ENCODE measurements at regions not wholly inside any gene's neighbourhood (a gene's known extent, or its start where the extent isn't known, plus 50 kb on each side); places are given as distances from the start of the nearest gene placed in this dataset.

- no peaks in the 10 kb centered on the region for H3K27me3 ChIP-seq
- H3K4me1 ChIP-seq = no peaks in the 10 kb centered on the region
- H3K27ac ChIP-seq = no peak overlapping the region
- no peak for TF ChIP-seq EP300 (IDR thresholded peaks at IDR 0.05)
- TF ChIP-seq POLR2AphosphoS5 (IDR thresholded peaks at IDR 0.05) = no peak
- TF ChIP-seq POLR2A (IDR thresholded peaks at IDR 0.05) = no peak
- TF ChIP-seq CTCF (IDR thresholded peaks at IDR 0.05) = no peak
- ATAC-seq (ENCODE audit: low FRiP score in 2 of 2) (no peak), DNase-seq (no peak)
- WGBS, 2 donors = 81 to 90% methylated on average over 3 of the region's 3 CpGs
- H3K36me3 ChIP-seq = no peaks in the 10 kb centered on the region
- no peak overlapping the region for H3K4me3 ChIP-seq
- no peaks in the 10 kb centered on the region for H3K9me3 ChIP-seq
These were observed 119.4 kb upstream of the CYLC2 start for GRCh38 chr9:102875687-102876086.

GRCh38 chr9:102867488-102867887, 127.6 kb upstream of the CYLC2 start:
- WGBS, 2 donors = 39 to 68% methylated on average over 1 of the region's 1 CpG
- no peak for ATAC-seq (ENCODE audit: low FRiP score in 2 of 2)

GRCh38 chr9:102862478-102862877, 132.7 kb upstream of the CYLC2 start:
- 74 to 79% methylated on average over 1 of the region's 1 CpG for WGBS, 2 donors
- TF ChIP-seq EP300 (IDR thresholded peaks at IDR 0.05) (no peak), POLR2A (IDR thresholded peaks at IDR 0.05) (no peak), POLR2AphosphoS5 (IDR thresholded peaks at IDR 0.05) (no peak)
- ATAC-seq (ENCODE audit: low FRiP score in 2 of 2) (no peak), DNase-seq (no peak)
- Histone ChIP-seq H3K9me3 (no peaks in the 10 kb centered on the region), H3K4me3 (no peak overlapping the region), H3K4me1 (no peaks in the 10 kb centered on the region), H3K27me3 (no peaks in the 10 kb centered on the region), H3K36me3 (no peaks in the 10 kb centered on the region), H3K27ac (no peak overlapping the region)

More at GRCh38 chr9:102867488-102867887, 127.6 kb upstream of the CYLC2 start:
- DNase-seq = no peak
- TF ChIP-seq EP300 (IDR thresholded peaks at IDR 0.05) (no peak), POLR2AphosphoS5 (IDR thresholded peaks at IDR 0.05) (no peak), POLR2A (IDR thresholded peaks at IDR 0.05) (no peak), CTCF (IDR thresholded peaks at IDR 0.05) (no peak)
- Histone ChIP-seq H3K27ac (no peak overlapping the region), H3K4me3 (no peak overlapping the region), H3K9me3 (no peaks in the 10 kb centered on the region), H3K36me3 (no peaks in the 10 kb centered on the region), H3K4me1 (no peaks in the 10 kb centered on the region), H3K27me3 (no peaks in the 10 kb centered on the region)

GRCh38 chr9:102855641-102856040, 139.5 kb upstream of the CYLC2 start:
- H3K9me3 ChIP-seq = no peaks in the 10 kb centered on the region
- no peaks in the 10 kb centered on the region for H3K4me1 ChIP-seq
- no peak overlapping the region for H3K4me3 ChIP-seq
- no peaks in the 10 kb centered on the region for H3K36me3 ChIP-seq
- no peak overlapping the region for H3K27ac ChIP-seq
- 60 to 71% methylated on average over 2 of the region's 2 CpGs for WGBS, 2 donors
- ATAC-seq (ENCODE audit: low FRiP score in 2 of 2) = no peak
- H3K27me3 ChIP-seq = no peaks in the 10 kb centered on the region
- TF ChIP-seq CTCF (IDR thresholded peaks at IDR 0.05) (no peak), EP300 (IDR thresholded peaks at IDR 0.05) (no peak), POLR2AphosphoS5 (IDR thresholded peaks at IDR 0.05) (no peak), POLR2A (IDR thresholded peaks at IDR 0.05) (no peak)
- DNase-seq = no peak

- WGBS, 2 donors = 89 to 100% methylated on average over 1 of the region's 1 CpG
- Histone ChIP-seq H3K36me3 (no peaks in the 10 kb centered on the region), H3K27me3 (no peaks in the 10 kb centered on the region), H3K27ac (no peak overlapping the region), H3K4me3 (no peak overlapping the region), H3K4me1 (no peaks in the 10 kb centered on the region), H3K9me3 (no peaks in the 10 kb centered on the region)
- no peak for ATAC-seq (ENCODE audit: low FRiP score in 2 of 2)
- TF ChIP-seq POLR2A (IDR thresholded peaks at IDR 0.05) (no peak), EP300 (IDR thresholded peaks at IDR 0.05) (no peak), POLR2AphosphoS5 (IDR thresholded peaks at IDR 0.05) (no peak), CTCF (IDR thresholded peaks at IDR 0.05) (no peak)
- DNase-seq = no peak
These were observed 149.2 kb upstream of the CYLC2 start for GRCh38 chr9:102845827-102846371.

Data from upper lobe of left lung (tissue), 6 donors.